ENCODE measurements at regions not wholly inside any gene's neighbourhood (a gene's known extent, or its start where the extent isn't known, plus 50 kb on each side); places are given as distances from the start of the nearest gene placed in this dataset.

GRCh38 chr2:16508490-16508851 is 157.2 kb downstream of the CYRIA start:
- DNase-seq (ENCODE audit: extremely low read depth, low read depth, low spot score), result no peak

- no peak for DNase-seq (ENCODE audit: extremely low read depth, low read depth, low spot score)
Measured at GRCh38 chr2:16507655-16508489, 157.8 kb downstream of the CYRIA start.

GRCh38 chr2:16506366-16506765 is 159.3 kb downstream of the CYRIA start:
- DNase-seq (ENCODE audit: extremely low read depth, low read depth, low spot score), result no peak

GRCh38 chr2:16496426-16497388 is 168.9 kb downstream of the CYRIA start:
- DNase-seq (ENCODE audit: extremely low read depth, low read depth, low spot score), result no peak

- no peak for DNase-seq (ENCODE audit: extremely low read depth, low read depth, low spot score)
Measured at GRCh38 chr2:16495509-16496208, 170.0 kb downstream of the CYRIA start.

GRCh38 chr2:16494836-16495508 is 170.7 kb downstream of the CYRIA start:
- DNase-seq (ENCODE audit: extremely low read depth, low read depth, low spot score), result no peak

GRCh38 chr2:16493788-16494187 is 171.8 kb downstream of the CYRIA start:
- no peak for DNase-seq (ENCODE audit: extremely low read depth, low read depth, low spot score)

GRCh38 chr2:16487686-16488085 is 177.9 kb downstream of the CYRIA start:
- peak; percentile 3 for DNase-seq (ENCODE audit: extremely low read depth, low read depth, low spot score)

- DNase-seq (ENCODE audit: extremely low read depth, low read depth, low spot score), result no peak
Measured at GRCh38 chr2:16485251-16485650, 180.4 kb downstream of the CYRIA start.

GRCh38 chr2:16482460-16482859 is 183.2 kb downstream of the CYRIA start:
- DNase-seq (ENCODE audit: extremely low read depth, low read depth, low spot score), result no peak

GRCh38 chr2:16481351-16481750 is 184.3 kb downstream of the CYRIA start:
- no peak for DNase-seq (ENCODE audit: extremely low read depth, low read depth, low spot score)

GRCh38 chr2:16479721-16480120 is 185.9 kb downstream of the CYRIA start:
- no peak for DNase-seq (ENCODE audit: extremely low read depth, low read depth, low spot score)

GRCh38 chr2:16478434-16479210 is 187.0 kb downstream of the CYRIA start:
- no peak for DNase-seq (ENCODE audit: extremely low read depth, low read depth, low spot score)

GRCh38 chr2:16477648-16478047 is 188.0 kb downstream of the CYRIA start:
- no peak for DNase-seq (ENCODE audit: extremely low read depth, low read depth, low spot score)

- no peak for DNase-seq (ENCODE audit: extremely low read depth, low read depth, low spot score)
Measured at GRCh38 chr2:16476866-16477265, 188.8 kb downstream of the CYRIA start.

GRCh38 chr2:16475986-16476567 is 189.6 kb downstream of the CYRIA start:
- no peak for DNase-seq (ENCODE audit: extremely low read depth, low read depth, low spot score)

- no peak for DNase-seq (ENCODE audit: extremely low read depth, low read depth, low spot score)
Measured at GRCh38 chr2:16475586-16475985, 190.0 kb downstream of the CYRIA start.

- DNase-seq (ENCODE audit: extremely low read depth, low read depth, low spot score), result no peak
Measured at GRCh38 chr2:16473575-16473974, 192.1 kb downstream of the CYRIA start.

GRCh38 chr2:16470936-16471490 is 194.6 kb downstream of the CYRIA start:
- DNase-seq (ENCODE audit: extremely low read depth, low read depth, low spot score), result no peak

Measured in glomerular endothelial cell (primary cell).